ENCODE measurements at regions not wholly inside any gene's neighbourhood (a gene's known extent, or its start where the extent isn't known, plus 50 kb on each side); places are given as distances from the start of the nearest gene placed in this dataset.

GRCh38 chr6:164991573-164991972, 317.8 kb downstream of the C6orf118 start:
- no peaks in the 10 kb centered on the region for H3K36me3 ChIP-seq (ENCODE audit: low read length)
- no peak overlapping the region for H3K9ac ChIP-seq (ENCODE audit: low read length)
- no peaks in the 10 kb centered on the region for H3K27me3 ChIP-seq (ENCODE audit: low read length)
- H3F3A ChIP-seq (ENCODE audit: insufficient read depth), result no peaks in the 10 kb centered on the region
- TF ChIP-seq, protein P1, sequence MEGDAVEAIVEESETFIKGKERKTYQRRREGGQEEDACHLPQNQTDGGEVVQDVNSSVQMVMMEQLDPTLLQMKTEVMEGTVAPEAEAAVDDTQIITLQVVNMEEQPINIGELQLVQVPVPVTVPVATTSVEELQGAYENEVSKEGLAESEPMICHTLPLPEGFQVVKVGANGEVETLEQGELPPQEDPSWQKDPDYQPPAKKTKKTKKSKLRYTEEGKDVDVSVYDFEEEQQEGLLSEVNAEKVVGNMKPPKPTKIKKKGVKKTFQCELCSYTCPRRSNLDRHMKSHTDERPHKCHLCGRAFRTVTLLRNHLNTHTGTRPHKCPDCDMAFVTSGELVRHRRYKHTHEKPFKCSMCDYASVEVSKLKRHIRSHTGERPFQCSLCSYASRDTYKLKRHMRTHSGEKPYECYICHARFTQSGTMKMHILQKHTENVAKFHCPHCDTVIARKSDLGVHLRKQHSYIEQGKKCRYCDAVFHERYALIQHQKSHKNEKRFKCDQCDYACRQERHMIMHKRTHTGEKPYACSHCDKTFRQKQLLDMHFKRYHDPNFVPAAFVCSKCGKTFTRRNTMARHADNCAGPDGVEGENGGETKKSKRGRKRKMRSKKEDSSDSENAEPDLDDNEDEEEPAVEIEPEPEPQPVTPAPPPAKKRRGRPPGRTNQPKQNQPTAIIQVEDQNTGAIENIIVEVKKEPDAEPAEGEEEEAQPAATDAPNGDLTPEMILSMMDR (IDR thresholded peaks at IDR 0.05; ENCODE audit: insufficient read depth, low read length, poor library complexity, severe bottlenecking), result no peak
- no peak for TF ChIP-seq EZH2phosphoT487 (conservative IDR thresholded peaks at IDR 0.05; ENCODE audit: low read length)
- H2AFZ ChIP-seq (ENCODE audit: low read depth, low read length, severe bottlenecking), result no peak overlapping the region
- no peaks in the 10 kb centered on the region for H3K9me2 ChIP-seq (replicated peaks; ENCODE audit: insufficient read depth, low read length)
- H3K27ac ChIP-seq (ENCODE audit: low read depth, low read length), result no peak overlapping the region
- no peak overlapping the region for H3K4me2 ChIP-seq (ENCODE audit: low read depth, low read length, poor library complexity, severe bottlenecking)
- H4K20me1 ChIP-seq (ENCODE audit: low read depth, low read length), result no peaks in the 10 kb centered on the region
- H3K9me3 ChIP-seq (ENCODE audit: insufficient read depth, low read length), result no peaks in the 10 kb centered on the region
- no peak overlapping the region for H3K4me3 ChIP-seq (ENCODE audit: insufficient read depth, low read length, poor library complexity, severe bottlenecking)
- H3K79me2 ChIP-seq (ENCODE audit: insufficient read depth, low read length), result no peaks in the 10 kb centered on the region

GRCh38 chr6:164990901-164991300, 318.5 kb downstream of the C6orf118 start:
- H3K4me2 ChIP-seq (ENCODE audit: low read depth, low read length, poor library complexity, severe bottlenecking), result no peak overlapping the region
- no peaks in the 10 kb centered on the region for H4K20me1 ChIP-seq (ENCODE audit: low read depth, low read length)
- no peaks in the 10 kb centered on the region for H3K9me2 ChIP-seq (replicated peaks; ENCODE audit: insufficient read depth, low read length)
- H3K36me3 ChIP-seq (ENCODE audit: low read length), result no peaks in the 10 kb centered on the region
- H3K4me3 ChIP-seq (ENCODE audit: insufficient read depth, low read length, poor library complexity, severe bottlenecking), result no peak overlapping the region
- H3K9me3 ChIP-seq (ENCODE audit: insufficient read depth, low read length), result no peaks in the 10 kb centered on the region
- no peak overlapping the region for H3K9ac ChIP-seq (ENCODE audit: low read length)
- H3K79me2 ChIP-seq (ENCODE audit: insufficient read depth, low read length), result no peaks in the 10 kb centered on the region
- no peaks in the 10 kb centered on the region for H3F3A ChIP-seq (ENCODE audit: insufficient read depth)
- TF ChIP-seq, protein P1 (IDR thresholded peaks at IDR 0.05; ENCODE audit: insufficient read depth, low read length, poor library complexity, severe bottlenecking), result no peak
- no peak for TF ChIP-seq EZH2phosphoT487 (conservative IDR thresholded peaks at IDR 0.05; ENCODE audit: low read length)
- H3K27ac ChIP-seq (ENCODE audit: low read depth, low read length), result no peak overlapping the region
- H3K27me3 ChIP-seq (ENCODE audit: low read length), result no peaks in the 10 kb centered on the region
- H2AFZ ChIP-seq (ENCODE audit: low read depth, low read length, severe bottlenecking), result no peak overlapping the region

DNA sequence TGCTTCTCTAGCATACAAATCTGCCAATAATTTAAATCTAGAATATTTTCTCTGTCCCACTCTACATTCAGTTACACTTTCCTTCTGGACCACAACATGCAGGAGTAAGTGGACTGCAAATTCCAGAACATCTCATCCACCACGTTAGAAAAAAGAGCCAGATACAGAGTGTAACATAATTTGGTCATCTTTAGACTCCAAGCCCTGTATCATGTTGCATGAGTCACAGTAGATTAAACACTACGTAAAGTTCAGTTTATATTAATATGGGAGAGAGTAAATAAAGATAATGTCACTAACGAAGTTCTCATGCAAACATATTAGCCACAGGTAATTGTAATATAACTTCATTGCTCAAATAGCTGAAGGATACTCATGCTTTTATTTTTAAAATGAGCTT, 327.0 kb downstream of the C6orf118 start:
- Histone ChIP-seq H3K36me3 (ENCODE audit: low read length) (no peaks in the 10 kb centered on the region), H3K4me2 (ENCODE audit: low read depth, low read length, poor library complexity, severe bottlenecking) (no peak overlapping the region), H3F3A (ENCODE audit: insufficient read depth) (no peaks in the 10 kb centered on the region), H3K27ac (ENCODE audit: low read depth, low read length) (no peak overlapping the region), H3K9me3 (ENCODE audit: insufficient read depth, low read length) (no peaks in the 10 kb centered on the region), H3K9ac (ENCODE audit: low read length) (no peak overlapping the region), H3K79me2 (ENCODE audit: insufficient read depth, low read length) (no peaks in the 10 kb centered on the region), H3K9me2 (replicated peaks; ENCODE audit: insufficient read depth, low read length) (no peaks in the 10 kb centered on the region), H4K20me1 (ENCODE audit: low read depth, low read length) (no peaks in the 10 kb centered on the region), H2AFZ (ENCODE audit: low read depth, low read length, severe bottlenecking) (no peak overlapping the region), H3K4me3 (ENCODE audit: insufficient read depth, low read length, poor library complexity, severe bottlenecking) (no peak overlapping the region), H3K27me3 (ENCODE audit: low read length) (no peaks in the 10 kb centered on the region)
- TF ChIP-seq, protein P1 (IDR thresholded peaks at IDR 0.05; ENCODE audit: insufficient read depth, low read length, poor library complexity, severe bottlenecking), result no peak

DNA sequence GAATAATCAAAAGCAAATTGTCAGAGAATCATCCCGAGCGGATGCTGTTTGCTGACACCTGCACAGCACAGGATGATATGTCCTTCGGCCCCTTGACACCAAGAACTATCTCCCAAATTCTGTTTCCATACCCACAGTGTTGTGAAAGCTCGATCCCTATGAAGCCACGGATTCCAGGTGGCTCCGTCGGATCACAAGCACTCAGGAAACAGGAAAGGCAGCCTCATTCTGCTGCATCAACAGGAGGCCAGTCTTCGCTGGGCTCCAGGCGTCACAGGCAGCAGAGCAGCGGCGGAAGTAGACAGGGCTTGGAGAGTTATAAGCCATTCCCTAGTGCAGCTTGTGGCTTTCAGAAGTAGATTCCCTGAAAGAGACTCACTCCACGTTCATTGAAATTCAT, 342.3 kb downstream of the C6orf118 start:
- H4K20me1 ChIP-seq (ENCODE audit: low read depth, low read length), result no peaks in the 10 kb centered on the region
- no peaks in the 10 kb centered on the region for H3K79me2 ChIP-seq (ENCODE audit: insufficient read depth, low read length)
- no peak overlapping the region for H3K9ac ChIP-seq (ENCODE audit: low read length)
- H3K9me3 ChIP-seq (ENCODE audit: insufficient read depth, low read length), result no peaks in the 10 kb centered on the region
- no peaks in the 10 kb centered on the region for H3K36me3 ChIP-seq (ENCODE audit: low read length)
- no peak overlapping the region for H3K27ac ChIP-seq (ENCODE audit: low read depth, low read length)
- H3K9me2 ChIP-seq (replicated peaks; ENCODE audit: insufficient read depth, low read length), result no peaks in the 10 kb centered on the region
- H2AFZ ChIP-seq (ENCODE audit: low read depth, low read length, severe bottlenecking), result no peak overlapping the region
- H3K4me3 ChIP-seq (ENCODE audit: insufficient read depth, low read length, poor library complexity, severe bottlenecking), result no peak overlapping the region
- H3K27me3 ChIP-seq (ENCODE audit: low read length), result no peaks in the 10 kb centered on the region
- H3K4me2 ChIP-seq (ENCODE audit: low read depth, low read length, poor library complexity, severe bottlenecking), result no peak overlapping the region
- no peaks in the 10 kb centered on the region for H3F3A ChIP-seq (ENCODE audit: insufficient read depth)
- TF ChIP-seq, protein P1 (IDR thresholded peaks at IDR 0.05; ENCODE audit: insufficient read depth, low read length, poor library complexity, severe bottlenecking), result no peak
- TF ChIP-seq EZH2phosphoT487 (conservative IDR thresholded peaks at IDR 0.05; ENCODE audit: low read length), result no peak
